Stimulated activated CD4-positive, alpha-beta T cell treated with anti-CD3 and anti-CD28 coated beads, Interleukin-4, amount 100 ng/mL, for 1 hour (primary cell): ENCODE measurements at regions not wholly inside any gene's neighbourhood (a gene's known extent, or its start where the extent isn't known, plus 50 kb on each side); places are given as distances from the start of the nearest gene placed in this dataset.

ENCODE experiments used
- DNase-seq: peaks from one replicate; pipeline ENCODE4 v3.0.0-alpha.2; 2020

DNA sequence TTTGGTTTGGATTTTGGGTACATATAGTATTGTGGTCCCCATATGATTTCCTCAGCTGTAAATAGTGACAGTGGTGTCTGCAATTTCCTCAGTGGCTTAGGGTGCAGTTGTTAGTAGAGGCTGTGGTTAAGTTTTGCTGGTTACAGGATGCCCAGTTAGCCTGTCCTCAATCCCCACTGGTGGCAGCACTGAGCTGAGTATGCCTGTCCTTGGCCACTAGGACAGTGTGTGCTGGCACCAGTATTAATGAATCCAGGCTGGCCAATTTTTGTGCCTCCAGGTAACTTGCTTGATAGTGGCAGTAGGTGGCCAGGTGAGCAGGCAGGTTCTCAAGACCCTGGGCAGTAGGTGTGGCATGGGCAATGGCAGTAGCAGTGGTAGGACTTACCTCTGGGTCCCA lies 973.1 kb downstream of the TMEM182 start:
- no peak for DNase-seq

DNA sequence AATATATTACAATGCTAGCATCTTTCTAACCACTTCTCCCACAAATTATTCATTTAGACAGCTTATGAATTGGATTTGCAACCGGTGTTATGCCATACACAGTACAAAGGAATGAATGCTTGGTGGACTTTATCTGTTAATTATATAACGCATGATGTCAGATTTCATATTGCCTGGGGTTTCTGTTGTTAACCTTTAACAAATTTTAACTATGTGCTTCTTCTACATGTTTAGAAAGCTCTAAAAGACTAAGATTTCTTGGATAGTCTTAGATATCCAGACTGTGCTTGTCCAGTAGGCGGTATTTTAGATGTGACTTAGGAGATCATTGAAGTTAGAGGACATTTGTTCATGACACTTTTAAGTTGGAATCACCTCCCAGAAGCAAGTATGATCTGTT lies 976.3 kb downstream of the TMEM182 start:
- DNase-seq: no peak

DNA sequence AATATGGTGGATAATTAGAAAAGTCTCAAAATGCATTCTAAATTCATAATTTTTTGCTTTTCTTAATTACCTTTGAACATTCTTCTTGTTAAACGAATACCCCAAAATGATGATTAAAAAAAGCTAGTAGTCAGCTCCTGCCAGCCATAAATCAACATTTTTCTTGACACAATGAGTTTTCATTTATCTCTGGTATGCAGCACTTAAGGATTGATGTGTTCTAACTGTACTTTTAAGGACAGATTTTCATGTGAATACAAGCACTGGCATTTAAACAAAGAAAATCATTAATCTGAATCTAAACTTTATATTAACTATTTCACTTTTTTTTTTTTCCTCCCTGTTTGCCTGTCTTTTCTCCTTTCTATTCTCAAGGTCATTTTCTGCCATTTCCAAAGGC lies 976.8 kb downstream of the TMEM182 start:
- no peak for DNase-seq

DNA sequence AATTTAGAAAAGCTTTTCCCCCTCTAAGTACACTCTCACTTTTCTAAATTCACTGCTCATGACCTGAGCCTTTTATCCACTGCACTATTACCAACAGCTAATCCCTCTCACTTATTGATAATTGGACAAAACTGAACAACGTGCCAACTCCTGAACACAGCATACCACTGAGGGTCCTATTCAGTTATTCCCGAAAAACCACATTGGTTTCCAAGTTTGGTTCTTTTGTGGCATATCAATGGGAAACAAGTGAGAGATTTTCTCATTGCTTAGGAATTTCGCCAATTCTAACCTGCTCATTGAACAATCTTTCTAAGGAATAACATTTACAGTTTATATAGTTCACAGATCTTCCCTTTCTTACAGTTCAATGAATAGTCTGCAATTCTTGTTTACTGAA lies 977.4 kb downstream of the TMEM182 start:
- no peak for DNase-seq

DNA sequence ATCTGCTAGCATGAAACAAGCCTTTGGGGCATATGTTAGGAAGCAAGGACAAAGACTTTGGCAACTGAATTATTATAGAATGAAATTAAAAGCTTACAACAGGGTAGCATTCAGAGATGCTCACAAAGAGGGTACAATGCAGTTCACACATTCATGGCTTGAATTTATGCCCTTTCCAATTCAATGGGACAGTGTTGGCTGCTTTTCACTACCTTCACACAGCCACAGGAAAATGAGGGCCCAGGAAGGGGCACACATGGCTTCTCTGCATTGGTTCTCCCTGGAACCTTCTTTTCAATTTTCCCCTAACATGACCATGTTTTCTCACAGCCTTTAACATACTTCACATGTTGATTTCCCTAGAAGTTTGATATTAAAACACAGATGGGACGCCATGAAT lies 978.1 kb downstream of the TMEM182 start:
- DNase-seq: no peak

DNA sequence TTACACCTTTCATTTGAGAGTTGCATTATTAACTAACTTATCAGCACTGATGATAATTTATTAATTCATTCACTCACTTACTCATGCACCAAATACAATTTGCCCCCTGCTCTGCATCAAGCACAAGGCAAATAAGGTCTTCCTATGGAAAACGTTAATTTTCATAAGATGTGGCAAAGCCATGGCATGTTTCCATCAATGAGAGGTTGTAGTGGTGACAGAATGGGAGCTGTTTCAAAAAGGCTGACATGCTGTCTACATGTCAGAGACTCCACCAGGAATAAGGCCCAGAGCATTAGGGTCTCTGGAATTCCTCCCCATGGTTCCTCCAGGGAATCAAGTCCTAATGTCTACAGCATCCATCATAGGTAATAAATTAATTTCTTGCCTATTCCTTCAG lies 978.8 kb downstream of the TMEM182 start:
- no peak for DNase-seq

DNA sequence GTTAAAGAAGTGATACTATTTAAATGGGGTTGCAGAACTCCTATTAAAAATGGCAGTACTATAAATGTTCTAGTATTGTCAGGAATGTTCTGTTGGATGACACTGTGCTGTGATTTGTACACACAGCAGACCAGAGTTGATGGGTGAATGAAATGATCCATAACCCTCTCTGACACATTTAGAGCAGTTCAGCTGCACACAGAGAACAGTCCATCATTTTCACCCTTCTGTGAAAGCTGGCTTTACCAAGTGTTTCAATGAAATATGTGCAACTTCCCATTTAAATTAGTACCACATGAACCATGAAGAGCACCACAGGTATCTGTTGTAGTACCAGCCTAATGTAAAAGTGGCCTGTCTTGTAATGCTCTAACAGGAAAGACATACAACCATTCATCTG lies 981.4 kb downstream of the TMEM182 start:
- no peak for DNase-seq

DNA sequence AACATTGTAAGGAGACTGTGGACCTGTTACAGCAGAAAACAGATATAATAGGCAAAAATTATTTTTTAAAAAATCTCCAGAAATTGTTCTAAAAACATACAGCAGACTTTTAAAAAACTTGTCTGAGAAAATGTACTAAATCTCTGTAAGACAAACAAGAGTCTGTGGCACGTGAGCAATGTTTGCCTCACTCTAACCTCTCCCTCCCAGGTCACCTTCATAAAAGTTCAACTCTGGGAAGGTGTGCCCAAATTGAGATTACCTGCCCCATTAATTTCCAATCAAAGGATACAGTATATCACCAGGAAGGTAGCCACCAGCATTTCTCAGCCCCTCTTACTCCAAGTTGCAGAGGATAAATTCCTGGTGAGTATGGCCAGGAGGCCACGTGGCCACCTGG lies 992.7 kb downstream of the TMEM182 start:
- DNase-seq: no peak

DNA sequence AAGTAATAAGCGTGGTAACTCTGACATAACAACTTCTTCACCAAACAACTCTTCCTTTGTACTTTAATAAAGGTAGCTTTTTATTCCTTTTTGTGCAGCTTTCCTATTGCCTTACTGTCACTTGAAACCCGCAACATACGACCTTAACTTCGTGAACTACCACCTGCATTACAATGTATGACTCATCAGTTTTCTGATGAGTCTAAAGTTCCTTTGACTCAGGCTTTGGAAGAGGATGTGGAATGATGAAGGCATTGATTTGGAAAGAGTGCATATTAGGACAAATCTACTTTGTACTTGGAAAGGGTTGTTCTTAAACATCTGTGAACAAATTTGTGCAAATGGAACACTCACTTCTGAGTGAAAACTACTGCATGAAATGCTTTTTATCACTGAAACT lies 1012.1 kb downstream of the TMEM182 start:
- no peak for DNase-seq

DNA sequence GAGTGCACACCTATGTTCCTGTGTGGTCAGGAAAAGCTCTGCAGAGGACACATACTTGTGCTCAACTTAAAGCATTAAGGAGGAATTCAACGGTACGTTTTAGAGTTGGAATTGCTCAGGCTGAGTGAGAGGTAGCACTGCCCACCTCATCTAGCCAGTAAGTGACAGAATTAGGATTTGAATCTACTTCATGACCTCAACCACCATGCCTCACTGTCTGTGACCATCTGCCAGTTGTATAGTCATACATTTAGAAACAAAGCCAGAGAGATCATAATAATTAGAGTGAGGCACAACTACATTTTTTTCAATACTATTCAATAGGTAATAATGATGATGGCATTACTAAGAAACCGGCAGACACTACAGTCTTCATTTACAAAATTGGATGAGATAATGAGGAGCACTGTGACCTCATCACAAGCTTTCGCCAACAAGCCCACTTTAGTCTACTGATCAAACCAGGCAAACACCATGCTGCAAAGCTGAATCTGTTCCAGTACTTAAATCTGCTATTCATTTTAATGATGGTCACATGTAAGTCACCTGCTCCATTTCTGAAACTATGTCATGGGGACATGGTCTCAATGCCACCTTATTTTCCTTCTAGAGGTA lies 1018.4 kb downstream of the TMEM182 start:
- no peak for DNase-seq

DNA sequence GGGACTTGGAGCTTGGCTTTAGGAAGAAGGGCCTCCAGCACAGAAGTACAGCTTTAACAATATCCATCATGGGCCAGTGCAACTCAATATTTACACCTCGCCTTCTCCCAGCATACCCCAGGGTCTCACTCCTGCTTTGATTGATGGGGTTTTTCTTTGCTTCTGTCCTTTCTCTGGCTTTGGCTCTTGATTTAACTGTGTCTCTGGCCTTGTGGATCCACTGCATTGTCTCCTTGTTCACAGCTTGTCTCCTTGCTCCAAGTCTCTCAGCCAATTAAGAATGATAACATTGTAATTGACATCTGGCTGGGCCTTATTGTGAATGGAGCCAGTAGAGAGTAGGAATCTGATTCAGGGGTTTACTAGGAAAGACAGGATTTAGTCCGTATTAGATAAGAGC lies 1019.5 kb downstream of the TMEM182 start:
- DNase-seq: no peak

DNA sequence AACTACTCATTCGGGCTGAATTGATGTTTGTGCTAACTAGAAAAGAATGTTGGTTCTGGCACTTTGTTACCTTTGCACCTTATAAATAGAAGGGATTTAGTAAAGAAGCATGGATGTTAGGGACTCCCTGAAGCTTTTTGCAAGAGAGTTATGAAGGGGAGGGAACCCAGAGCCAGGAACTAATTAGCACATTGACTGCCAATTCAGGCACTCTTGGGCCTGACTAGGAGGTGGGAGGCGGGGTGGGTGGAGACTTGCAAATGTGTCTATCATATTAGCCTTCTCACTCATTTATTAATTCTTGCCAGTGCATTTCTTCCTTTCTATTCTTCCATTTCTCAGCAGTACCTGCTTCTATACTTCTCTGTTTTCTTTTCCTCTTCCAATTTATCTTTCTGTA lies 1022.4 kb downstream of the TMEM182 start:
- DNase-seq: no peak

DNA sequence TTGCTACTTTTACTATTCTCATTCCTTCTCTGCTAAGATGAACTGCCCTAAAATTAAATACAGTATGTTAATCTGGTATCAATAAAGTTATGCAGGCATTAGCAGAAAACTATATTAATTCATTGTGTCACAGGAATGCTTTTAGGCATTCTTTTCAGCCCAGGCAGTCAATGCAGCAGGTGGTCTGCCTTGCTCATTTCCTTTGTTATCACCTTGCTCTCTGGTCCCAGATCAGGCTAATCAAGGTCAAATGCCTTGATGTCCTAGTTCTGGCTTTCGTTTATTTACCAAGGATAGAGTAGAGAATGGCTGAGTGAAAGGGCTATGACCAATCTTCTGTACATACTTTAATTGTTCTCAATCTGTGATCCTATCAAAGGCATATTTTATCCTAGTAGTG lies 1023.6 kb downstream of the TMEM182 start:
- no peak for DNase-seq

DNA sequence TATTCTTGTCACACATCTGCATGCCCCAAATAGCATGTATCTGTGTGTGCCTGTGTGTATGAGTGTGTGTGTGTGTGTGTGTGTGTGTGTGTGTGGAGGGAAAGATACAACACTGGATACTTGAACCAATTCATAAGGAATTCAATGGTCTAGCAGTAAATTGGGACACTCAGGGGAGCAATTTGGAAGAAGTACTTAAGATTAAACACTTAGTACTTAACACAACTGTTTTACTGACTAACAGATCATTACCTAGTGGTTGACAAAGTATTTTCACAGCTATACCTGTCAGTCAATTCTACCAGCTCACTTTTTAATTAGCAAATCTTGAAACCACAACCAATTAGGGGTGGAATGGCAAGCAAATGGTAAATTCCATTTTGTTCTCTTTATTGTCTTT lies 1024.1 kb downstream of the TMEM182 start:
- no peak for DNase-seq

DNA sequence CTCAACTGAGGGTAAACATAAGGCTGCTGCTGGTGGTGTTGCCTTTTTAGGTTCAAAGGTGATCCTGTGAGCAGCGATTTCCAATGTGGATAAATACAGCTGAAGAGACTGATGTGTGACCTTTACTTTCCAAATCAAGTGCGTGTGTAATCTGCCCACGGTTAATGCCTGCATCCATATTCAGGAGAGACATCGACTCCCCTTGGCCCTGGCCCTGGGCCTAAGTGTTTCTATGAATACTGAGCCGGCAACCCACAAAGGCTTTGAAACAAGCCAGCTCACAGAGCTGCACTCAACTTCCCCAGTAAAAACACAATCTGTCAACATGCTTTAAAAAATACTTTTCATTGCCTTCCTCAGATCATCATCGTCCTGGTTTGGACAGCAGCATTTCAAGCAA lies 1026.6 kb downstream of the TMEM182 start:
- no peak for DNase-seq

DNA sequence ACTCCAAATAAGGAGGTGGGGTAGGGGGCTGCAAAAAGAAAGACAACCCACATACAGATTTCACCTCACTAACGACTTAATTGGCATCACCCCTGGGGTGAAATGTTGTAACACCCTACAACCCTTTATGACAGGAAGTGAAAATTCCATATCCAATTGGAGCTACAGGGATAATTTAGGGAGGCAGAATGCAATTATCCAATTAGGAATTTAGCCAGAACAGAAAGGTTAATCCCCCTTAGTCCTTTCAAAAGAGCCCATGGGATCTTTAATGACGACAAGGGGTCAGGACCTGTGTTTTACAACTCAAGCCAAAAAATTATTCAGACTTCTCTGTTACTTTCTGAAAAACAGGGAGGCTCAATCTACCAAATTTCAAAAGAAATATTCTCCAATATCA lies 1027.1 kb downstream of the TMEM182 start:
- DNase-seq: no peak

DNA sequence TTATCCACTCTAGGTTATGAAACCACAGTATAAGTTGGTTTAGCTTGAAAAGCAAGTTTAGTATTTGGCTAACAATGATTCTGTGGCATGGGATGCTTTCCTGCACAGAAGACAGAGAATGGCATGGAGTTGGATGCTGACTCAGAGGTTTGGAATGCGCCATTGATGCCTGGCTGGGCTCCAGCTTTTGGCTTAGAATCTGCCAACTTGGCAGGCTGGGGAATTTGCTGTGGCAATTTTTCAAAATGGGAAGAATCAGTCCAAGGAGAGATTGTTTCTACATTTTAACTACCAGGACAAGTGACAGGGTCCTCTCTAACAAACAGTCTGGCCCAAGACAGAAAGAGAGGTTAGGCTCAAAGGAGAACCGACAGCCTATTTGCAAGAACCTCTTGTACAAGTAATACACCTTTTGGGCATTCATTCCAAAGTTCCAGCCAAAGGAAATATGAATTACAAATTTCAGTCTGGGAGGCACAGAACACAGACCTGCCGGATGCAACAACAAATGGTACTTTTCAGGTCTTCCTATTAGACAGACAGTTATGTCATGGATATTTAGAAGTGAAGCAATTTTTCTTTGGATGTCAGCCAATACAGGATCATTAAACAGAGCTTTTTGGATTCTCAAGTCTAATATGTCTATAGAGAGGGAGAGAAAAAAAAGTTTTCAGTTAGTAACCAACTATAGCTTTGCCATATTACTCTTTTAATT lies 1027.7 kb downstream of the TMEM182 start:
- no peak for DNase-seq

DNA sequence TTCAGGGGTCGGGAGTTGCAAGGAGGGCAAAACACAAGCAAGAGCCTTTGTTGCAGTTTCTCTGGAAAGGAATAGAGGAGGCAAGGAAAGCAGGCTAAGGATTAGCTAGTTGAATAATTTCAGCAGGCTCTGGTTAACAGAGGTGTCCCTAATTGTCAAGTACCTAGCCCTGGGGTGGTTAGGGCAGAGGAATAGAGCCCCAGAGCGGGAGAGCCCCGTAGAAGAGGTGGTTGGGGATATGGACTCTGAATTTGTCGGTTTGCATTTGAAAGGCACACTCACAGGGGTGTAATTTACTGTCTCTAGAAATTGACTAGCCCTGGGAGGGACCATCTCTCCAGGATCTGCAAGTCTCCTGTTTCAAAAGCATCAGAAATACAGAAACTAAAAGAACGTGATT lies 1030.2 kb downstream of the TMEM182 start:
- DNase-seq: no peak

DNA sequence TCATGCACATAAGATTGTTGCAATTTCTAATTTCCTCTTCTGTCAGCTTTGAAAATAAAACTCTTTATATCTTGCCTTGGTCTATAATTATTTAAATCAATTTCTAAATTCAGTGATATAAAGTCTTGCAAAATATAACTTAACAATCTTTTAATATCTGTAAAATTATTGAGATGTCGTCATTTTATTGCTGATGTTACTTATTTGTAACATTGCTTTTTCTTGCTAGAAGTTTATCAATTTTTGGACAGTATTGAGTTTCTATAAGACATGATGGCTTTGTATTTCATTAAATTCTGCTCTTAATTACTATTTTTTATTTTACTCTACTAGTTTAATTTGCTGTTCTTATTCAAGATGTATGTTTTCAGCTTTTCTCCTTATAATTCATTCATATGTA lies 1036.5 kb downstream of the TMEM182 start:
- DNase-seq: no peak

DNA sequence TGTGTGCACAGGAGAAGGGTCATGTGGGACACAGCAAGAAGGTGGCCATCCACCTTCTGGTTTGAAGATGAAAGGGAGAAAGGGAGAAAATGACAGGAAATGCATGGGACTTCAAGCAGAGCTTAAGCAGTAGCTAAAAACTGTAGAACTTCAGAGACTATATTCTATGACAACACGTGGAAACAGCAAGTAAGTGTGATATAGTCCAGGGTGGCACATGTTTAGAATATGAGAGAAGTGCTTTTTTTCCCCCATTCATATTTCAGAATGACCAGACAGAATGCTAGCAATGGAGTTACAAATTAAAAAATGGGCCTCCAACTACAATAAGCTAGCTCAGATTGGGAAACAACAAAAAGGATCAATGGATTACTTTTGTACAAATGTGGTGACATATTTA lies 1042.2 kb downstream of the TMEM182 start:
- no peak for DNase-seq

DNA sequence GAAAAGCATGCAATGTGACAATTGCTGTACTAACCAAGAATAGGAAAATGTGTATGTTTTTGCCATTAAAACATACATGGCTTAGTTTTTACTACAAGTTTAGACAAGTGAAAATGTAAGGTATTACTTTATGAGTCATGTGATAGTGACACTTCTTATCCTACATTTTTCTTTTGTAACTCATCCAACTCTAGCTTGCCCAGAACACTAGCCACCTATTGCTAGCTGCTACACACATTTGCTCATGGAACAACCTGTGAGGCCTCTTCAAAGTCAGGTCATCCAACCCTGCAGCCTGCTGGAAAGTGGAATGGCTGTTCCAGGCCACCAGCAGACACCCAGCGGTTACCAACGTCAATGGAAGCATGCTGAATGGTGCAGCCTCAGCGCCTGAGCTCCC lies 1043.9 kb downstream of the TMEM182 start:
- DNase-seq: no peak

DNA sequence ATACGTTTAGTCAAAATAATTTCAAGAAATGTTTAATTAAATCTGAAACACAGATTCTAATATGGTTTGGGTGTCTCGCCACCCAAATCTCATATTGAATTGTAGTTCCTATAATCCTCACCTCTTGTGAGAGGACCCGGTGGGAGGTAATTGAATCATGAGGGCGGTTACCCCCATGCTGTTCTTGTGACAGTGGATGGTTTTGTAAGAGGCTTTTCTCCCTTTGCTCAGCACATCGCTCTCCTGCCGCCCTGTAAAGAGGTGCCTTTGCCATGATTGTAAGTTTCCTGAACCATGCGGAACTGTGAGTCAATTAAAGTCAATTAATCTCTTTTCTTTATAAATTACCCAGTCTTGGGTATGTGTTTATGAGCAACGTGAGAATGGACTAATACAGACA lies 1045.1 kb upstream of the POU3F3 start:
- no peak for DNase-seq

DNA sequence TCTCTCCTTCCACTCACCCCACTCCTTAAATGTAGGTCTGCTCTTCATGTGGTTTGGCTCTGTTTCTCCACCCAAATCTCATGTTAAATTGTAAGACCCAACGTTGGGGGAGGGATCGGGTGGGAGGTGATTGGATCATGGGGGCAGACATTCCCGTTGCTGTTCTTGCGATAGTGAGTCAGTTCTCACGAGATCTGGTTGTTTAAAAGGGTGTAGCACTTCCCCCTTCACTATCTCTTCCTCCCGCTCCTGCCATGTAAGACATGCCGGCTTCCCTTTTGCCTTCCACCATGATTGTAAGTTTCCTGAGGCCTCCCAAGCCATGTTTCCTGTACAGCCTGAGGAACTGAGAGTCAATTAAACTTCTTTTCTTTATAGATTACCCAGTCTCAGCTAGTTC lies 1044.5 kb upstream of the POU3F3 start:
- no peak for DNase-seq

DNA sequence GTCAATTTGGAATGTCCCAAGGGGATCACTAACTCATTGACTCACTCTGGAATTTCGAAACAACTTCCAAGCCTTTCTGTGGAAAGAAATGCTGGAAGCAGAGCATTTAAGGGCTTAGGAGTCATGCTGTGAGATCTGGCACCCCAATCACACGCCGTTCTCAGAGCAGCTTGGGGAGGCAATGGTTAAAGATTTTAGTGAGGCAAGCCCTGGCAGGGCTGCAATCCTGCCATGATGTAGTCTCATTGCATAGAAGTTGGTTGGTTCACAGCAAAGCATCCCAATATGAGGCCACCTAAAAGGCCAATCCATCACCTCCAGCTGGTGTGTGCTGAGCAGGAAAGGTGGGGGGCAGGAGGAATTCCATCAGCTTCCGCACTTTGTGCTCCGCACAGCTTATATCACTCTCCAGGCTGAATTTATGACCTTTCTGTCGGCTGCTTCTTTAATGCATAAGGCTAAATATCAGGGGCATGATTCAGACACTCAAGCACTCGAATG lies 1043.9 kb upstream of the POU3F3 start:
- DNase-seq: no peak

DNA sequence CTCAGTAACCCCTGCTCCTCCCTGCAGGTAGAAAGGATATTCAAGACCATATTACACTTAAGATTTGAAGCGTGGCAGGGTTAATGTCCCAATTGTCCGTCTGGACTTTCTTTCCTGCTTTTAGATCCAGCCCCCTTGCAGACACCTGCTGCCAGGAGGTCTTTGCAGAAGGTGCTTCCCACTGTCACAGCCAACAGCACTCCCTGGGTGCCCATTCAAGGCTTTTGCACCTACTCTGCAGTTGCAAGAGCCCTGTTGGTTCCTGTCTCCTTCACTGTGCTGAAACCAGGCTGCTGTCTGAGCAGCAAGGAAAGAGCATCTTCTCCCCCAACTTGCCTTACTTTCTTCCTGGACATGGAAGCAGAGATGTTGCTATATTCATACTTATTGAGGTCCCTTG lies 1043.0 kb upstream of the POU3F3 start:
- DNase-seq: no peak
